GM21381 (cell line): ENCODE measurements at regions not wholly inside any gene's neighbourhood (a gene's known extent, or its start where the extent isn't known, plus 50 kb on each side); places are given as distances from the start of the nearest gene placed in this dataset.

ENCODE experiments used
- ATAC-seq: cut with Tn5 transposase; IDR thresholded peaks from one replicate; pipeline ENCODE4 v1.9.1; 2021; ENCODE audit warnings: mild to moderate bottlenecking, moderate library complexity; ENCODE audit not compliant: unreplicated experiment

DNA sequence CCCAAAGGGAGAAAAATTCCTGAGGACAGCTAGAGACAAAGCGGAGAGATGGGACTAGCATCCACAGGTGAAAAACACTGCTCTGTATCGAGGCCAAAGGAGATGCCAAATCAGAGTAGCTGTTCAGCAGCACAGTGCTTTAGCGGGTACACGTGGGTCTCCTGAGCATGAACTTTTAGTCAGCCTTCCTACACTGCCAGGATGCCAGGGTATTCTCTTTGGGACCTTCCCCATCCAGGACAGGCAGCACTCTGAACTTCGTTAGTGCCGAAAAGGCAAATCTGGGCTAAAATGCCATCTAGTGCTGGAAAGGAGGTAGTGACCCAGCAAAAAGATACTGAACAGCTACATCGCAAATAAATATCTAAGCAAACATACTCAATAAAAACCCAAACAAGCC, 64.9 kb downstream of the C6orf58 start:
- ATAC-seq: peak; percentile 80
